NOMO-1 treated with DMSO at 0.1 percent for 48 hours (cell line): ENCODE measurements at regions not wholly inside any gene's neighbourhood (a gene's known extent, or its start where the extent isn't known, plus 50 kb on each side); places are given as distances from the start of the nearest gene placed in this dataset.

Experiments
- DNase-seq: peaks from one replicate; lab custom pipeline; 2025; ENCODE audit not compliant: unreplicated experiment; lab: John Stamatoyannopoulos, UW

DNA sequence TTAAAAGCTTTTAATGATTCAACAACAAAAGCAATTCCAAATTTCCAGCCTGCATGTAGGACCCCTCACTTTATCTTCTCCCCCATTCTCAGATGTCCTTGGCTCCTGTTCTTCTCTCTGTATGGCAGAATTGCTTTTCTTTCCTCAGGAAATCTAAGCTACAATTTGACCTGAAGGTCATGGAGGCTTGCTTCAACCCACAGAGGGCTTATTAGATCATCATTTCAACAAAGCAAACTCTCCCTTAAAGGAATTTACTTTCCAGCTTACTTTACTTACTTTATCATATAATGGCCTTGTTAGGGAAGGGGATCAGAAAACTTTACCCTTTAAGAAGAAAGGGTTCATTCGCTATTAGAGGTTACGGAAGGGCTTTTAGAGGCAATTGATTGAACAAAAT lies 211.5 kb downstream of the RAD51AP2 start:
- no peak for DNase-seq

DNA sequence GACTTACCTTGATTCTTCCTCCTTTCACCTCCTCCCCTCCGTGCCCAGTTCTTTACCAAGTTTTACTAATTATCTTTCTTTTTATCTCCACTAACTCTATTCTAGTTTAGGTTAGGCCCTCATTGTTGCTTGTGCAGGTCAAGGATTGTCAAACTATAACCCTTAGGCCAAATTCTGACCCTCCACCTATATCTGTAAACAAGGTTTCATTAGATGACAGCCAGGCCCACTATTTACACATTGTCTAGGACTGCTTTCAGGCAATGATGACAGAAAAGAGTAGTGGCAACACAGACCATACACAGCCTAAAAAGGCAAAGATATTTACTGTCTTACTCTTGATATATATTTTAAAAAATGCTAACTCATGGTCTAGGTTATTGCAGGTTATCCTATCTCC lies 212.0 kb downstream of the RAD51AP2 start:
- no peak for DNase-seq

DNA sequence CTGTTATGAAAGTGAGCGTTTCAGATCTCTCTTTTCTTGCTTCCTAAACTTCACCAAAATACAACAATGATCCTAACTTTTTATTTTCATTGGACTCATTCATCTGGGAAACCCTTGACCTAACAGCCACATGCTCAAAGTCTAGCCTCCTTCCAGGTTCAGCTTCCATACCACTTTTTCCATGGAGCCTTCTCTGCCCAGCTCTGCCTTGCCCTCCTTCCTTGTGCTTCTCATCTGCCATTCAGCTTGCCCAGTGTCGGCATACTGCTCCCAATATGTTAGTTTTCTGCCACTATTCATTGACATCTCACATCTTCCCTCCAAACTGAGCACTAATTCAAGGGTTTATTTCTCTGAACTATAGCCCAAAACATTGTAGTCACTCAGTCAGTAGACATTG lies 214.7 kb downstream of the RAD51AP2 start:
- DNase-seq: no peak

DNA sequence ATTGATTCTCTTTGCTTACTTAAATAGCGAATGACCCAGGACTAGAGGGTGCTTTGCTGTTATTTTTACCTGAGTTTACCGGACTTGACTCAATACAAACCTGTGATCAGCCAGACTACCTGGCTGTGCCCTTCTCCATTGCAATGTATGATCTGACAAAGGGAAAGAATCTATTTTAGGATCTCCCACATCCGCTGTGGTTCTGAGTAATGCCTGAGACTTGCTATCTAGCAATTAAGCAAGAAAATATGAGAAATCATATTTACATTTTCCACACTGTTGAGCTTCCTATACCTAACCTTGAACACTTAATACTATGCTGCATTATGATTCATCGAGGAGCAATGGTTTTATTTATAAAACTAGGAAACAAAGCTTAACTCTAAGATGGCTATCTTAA lies 215.2 kb downstream of the RAD51AP2 start:
- no peak for DNase-seq

DNA sequence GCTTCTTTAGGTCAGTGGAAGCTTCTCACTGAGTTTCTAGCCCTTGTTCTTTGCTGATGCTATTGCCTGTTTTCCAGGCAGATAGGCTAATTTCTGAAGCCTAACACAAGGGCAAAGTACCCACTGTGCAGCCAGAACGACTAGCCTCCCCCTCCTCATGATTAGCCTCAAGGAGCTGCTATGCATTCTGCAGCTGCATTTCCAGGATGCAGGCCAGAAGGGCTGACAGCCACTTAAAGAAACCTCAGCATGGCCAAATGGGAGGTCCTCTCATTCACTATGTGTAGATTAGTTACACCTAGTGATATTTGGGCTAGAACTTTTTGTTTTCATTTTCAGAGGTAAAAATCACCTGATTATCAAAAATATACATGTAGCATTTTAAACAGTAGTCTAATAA lies 216.0 kb downstream of the RAD51AP2 start:
- DNase-seq: no peak

DNA sequence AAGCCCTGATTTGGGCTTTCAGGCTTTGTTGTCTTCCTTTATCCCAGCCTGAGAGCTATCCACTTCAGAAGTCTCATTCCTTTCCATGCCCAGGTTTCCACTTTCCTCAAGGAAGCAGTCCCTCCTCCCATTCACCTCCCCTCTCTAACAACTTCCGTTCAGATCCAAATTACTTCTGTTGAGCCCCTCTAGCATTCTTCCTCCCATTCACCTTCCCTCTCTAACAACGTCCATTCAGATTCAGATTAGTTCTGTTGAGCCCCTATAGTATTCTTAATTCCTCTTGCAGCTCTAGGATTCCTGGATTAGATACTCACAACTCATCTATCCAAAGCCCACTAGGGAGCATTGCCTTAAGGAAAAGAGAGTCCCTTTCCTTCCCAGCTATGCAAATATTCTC lies 216.8 kb downstream of the RAD51AP2 start:
- DNase-seq: no peak

DNA sequence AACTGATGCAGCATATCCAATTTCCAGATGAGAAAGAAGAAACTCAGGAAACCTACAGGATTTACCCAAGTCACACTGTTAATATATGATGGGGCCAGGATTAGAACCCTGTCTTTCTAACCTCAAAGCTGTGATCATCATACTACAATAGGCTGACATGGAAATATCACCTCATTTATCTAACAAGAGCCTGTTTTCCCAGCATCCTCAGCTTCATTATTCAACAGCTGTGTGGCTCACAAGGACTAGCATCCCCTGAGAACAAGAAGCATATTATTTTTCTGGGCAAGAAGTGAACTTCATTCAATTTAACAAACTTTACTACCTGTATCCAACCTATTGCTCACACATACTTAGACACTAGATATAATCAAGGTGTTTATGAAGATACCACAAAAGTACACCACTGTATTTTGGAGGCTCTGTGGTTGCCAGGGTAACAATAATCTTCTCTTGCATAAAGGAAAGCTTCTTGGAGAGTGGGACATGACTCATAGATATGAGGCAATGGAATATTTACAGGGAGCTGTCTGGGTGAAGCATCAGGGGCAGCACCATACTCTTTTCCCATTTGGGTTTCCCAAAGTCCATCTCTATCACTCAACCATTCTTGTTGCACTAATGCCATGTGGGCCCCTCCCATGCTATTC lies 218.2 kb downstream of the RAD51AP2 start:
- DNase-seq: no peak

DNA sequence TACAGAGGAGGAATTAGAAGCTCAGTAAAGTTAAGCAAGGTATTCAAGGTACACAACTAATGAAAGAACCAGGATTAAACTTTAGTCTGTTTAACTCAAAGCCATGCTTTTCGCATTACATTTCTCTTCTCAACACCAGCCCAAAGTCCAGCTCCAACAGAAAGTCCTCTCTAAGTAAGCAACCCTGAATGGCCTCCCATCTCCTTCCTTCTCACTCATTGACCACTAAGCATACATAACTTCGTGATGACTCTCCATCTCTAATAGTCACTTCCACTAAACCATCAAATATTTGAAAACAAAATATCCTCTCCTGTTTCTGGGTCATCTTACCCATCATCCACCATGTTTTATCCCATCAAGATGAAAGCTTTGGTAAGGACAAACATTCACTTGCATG lies 219.8 kb downstream of the RAD51AP2 start:
- no peak for DNase-seq

DNA sequence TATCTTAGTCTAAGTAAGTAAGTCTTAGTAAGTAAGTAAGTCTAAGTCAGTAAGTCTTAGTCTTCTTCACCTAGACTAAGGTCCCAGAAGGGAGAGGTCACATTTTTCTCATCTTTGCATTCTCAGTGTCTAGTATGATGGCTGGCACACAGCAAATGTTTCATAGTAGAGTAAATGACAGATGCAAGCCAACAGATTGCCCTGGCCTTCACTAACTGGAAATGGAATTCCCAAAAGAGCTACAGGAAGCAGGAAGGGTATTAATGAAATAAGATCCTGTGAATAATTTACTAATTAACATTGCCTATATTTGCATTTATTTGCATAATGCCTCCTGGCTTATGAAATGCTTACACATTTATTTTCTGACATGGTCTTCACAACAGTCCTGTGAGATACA lies 221.6 kb downstream of the RAD51AP2 start:
- DNase-seq: no peak

DNA sequence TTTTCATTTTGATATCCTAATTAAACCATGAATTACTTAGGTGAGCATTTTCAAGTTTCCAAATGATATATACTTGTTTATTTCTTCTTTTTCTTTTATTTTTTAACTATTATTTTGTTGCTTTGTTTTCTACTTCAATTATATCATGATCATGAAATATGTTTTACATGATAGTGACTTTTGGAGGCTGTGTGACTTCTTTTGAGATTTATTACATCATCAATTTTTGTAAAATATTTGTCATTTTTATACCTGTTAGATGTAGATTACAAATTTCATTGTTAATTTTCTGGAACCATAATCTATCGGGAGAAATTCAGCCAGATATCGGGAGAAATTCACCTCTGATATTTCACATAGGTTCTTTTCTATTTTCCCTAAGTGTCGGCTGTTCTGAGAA lies 228.6 kb downstream of the RAD51AP2 start:
- no peak for DNase-seq

DNA sequence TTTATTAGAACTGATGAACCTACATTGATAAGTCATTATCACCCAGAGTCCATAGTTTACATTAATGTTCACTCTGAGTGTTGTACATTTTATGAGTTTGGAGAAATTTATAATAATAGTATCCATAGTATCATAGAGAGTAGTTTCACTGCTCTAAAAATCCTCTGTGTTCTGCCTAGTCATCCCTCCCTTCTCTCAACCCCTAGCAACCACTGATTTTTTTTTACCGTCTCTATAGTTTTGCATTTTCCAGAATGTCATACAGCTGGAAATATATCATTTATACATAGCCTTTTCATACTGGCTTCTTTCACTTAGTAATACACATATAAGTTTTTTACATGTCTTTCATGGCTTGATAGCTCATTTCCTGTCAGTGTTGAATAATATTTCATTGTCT lies 231.1 kb downstream of the RAD51AP2 start:
- DNase-seq: no peak

DNA sequence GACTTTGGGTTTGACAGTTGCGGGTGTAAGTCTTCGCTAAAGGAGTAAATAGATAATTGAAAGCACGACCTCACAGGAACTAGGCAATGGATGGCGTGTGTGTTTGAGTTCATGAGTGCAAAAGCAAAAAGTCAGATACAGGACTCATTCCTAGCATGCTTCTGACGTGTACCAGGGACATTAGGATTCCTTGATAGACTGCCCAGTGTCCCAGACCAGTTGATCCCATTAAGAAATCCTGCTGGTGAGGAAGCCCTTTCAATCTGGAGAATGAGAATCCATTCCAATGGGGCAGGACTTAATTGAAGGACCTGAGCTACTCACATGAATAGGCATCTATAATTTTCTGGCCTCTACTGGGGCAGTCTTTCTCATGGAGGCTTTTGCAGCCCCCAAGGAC lies 235.4 kb downstream of the RAD51AP2 start:
- no peak for DNase-seq

DNA sequence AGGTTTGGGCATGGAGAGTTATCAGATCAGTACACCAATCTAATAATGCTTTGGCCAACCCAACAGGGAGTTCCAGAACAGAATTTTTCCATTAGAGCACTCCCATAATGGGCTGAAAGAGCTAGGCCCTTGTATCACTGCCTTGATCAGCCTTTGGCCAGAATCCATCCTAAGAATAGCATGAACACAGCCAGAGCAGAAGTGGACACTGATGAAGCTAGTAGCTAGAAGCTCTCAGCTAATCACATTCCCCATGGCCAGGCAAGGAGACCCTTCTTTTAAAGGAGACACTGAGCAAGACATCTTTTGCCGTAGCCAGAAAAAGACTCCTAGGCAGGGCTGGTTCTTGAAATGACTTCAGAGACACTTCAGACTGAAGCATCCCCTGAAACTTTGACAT lies 236.0 kb downstream of the RAD51AP2 start:
- DNase-seq: no peak

DNA sequence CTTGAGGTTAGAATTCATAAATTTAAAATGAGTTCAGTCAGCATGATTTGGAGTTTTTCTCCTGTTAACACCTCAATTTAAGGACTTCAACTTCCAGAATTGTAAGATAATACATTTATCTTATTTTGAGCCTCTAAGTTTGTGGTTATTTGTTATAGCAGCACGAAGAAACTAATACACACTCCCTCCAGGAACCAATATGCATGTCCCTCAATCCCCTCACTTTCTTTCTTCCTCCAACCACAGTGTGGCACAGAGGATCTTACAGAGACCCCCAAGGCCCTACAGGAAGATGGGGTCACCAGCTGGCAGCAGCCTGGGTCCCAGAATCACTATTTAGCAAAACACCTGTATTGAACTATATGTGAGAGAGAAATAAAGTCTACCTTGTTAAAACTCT lies 242.0 kb downstream of the RAD51AP2 start:
- no peak for DNase-seq

DNA sequence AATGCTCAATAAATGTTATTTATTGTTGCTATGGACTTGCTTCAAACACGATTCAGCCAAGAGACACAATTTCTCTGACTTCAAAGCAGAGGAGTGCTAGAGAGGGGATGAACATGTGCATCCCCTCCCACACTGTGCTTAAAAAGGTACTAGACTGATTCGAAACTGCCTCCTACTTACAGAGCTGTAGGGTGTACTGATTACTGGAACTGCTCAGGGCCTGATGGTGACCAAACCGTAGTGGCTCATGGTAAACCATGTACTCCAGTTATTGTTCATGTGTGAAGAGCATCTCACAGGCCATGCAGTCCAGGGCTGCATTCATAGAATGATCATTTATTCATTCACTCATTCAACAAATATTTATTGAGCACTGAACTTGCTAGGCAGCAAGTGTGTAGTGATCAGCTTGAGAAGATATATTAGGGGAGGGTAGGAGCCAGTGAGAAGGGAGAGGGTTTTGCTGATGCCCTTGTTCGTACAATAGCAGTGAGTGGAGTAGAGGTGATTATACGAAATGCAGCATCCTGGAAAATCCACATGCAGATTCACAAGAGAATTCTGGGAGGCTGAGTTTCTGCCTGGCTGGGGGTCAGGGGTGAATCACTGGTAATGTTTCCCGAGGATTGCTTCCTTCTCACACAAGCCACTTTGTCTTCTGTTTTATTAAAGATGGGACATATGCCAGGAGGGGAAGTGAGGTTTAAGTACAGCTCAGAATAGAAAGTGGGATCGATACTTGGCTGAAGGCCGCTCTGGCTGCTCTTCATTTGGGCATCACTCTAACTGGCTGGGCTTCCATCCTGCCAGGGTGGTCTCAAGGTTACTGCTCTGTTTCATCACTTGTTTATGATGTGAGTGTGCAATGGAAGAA lies 245.4 kb downstream of the RAD51AP2 start:
- DNase-seq: no peak

DNA sequence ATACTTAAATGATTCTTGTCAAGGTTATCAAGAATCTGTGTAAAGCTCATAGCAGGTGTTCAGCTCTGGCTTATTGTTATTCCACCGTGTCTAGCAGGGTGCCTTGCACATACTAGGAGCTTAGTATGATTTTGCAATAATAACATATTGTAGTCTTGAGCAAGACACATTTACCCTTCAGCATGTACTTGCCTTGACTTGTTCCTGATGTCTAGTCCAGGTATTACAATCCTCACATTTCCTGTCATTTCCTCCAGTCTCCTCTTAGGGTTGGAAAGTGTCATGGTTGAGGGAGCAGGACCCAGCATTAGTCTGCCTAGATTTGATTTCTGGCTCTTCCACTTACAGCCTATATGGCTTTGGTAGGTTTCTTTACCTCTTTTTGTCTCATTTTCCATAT lies 246.1 kb downstream of the RAD51AP2 start:
- no peak for DNase-seq

DNA sequence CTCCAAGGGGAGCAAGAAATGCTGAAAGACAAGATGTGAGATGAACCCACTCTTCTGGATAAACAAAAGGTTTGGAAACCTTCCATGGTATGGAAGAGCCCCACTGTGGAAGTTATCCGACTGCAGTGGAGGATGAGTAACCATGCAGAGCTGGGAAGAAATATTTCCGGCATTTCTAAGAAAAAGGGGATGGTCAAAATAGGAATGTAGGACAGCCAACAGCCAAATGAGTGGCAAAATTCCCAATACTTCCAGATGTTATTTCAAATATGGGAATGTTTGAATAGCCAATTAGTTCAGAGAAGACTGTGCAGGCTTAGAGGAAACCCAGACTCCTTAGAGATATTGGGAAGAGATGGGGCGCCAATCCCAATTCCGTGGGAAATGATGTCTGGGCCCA lies 246.8 kb downstream of the RAD51AP2 start:
- DNase-seq: no peak

DNA sequence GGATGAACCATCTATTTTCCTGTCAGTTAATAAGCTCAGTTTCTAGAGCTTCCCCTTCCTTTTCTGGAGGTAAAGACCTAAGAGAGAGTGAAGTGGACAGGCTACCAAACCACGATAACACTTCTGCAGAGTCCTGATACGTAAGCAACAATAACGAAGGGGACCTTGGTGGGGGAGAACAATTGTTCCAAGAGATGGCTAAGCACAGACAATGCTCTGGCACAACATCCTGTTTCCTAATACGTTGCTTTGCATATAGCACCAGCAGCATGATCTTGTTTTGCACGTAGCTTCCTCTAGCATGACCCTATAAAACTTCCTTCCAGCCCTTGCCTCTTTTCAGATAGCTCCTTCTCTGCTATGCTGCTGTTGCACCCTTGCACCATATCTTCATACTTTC lies 247.3 kb downstream of the RAD51AP2 start:
- DNase-seq: peak; percentile 9

DNA sequence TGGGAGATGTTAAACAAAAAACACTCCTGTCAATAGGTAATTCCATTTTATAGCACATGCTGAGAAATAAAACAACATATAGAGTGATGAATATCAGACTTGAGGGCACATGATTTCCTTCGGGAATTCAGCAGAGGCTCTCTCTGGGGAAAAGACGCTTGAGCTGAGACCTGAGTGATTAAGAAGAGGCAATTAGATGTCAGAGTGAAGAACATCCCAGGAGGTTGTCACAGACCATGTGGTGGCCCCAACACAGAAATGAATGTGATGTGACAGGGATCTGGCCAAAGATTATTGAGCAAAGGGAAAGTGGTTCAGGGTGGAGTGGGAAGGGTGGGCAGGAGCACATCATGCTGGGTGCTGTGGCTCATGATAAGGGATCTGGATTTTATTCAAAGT lies 254.7 kb downstream of the RAD51AP2 start:
- DNase-seq: no peak

DNA sequence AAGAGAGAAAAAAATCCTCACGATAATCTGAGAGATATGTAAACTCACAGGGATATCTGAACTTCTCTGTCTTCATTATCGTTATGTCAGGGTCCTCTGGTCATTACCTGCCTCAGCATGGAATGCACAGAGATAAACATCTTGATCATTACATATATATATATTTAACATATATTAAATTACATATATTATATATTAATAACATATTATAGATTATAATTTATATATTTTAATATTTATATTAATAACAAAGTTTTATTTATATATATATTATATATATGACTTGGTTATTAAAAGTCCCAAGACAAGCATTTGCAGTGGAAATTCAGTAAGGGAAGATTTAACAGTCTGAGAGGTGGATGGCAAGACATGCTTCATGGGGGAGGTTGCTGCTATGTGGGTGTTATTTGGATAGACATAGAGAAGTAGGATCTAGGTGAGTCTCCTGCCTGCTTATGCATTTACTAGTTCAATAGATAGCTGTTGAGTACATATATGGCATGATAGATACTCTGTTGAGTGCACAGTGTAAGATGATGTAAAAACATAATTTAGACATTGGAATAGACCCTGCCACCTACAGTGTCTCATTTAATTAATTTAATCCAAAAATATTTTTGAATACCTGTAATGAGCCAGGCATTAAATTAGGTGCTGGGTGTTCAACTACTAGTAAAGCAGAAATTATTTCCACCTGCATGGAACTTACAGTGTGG lies 255.2 kb downstream of the RAD51AP2 start:
- no peak for DNase-seq

DNA sequence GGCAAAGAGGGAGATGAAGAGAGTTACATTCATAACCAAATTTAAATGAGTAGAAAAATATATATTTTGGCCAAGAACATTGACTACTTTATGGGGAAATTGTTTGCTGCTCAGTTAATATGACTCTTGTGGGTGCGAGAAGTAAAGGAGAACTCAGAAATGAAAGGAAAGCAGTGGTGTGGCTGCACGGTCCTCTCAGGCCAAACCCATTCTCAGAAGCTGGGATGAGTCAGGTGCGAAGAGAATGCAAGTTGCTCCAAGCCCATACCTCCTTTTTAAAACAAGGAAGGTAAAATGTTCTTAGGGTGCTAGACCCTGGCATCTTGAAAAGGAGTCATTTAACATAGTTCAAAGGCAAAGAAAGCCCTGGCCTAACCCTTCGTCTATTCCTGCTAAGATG lies 258.6 kb downstream of the RAD51AP2 start:
- DNase-seq: no peak

DNA sequence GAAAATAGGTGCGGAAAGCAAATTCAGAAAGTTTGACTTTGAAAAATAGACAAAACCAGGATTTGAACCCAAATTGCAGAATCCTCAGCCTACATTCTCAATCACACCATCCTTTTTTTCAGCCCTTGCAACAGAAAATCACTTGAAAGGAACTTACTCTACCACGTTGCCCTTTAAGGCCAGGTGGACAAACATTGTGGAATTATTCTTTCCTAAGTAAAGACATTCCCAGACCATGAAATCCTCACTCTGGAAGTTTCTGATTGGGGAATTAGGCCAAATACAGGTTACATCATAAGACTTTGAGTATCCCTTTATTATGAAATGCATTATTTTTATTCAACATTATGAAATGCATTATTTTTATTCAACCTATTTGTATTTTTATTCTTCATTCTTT lies 259.4 kb downstream of the RAD51AP2 start:
- no peak for DNase-seq
